IMR-90 (cell line): ENCODE measurements at regions not wholly inside any gene's neighbourhood (a gene's known extent, or its start where the extent isn't known, plus 50 kb on each side); places are given as distances from the start of the nearest gene placed in this dataset.
"Not testable (repeated sequence)": the region's sequence is repeated elsewhere in the genome, so short reads cannot be mapped to it uniquely, and the experiment has no call there.

ENCODE experiments used
- ATAC-seq: fragments of 200-7000 bp; cut with Tn5 transposase; 2 replicates; pipeline ENCODE4 v1.9.1; 2020; ENCODE audit warnings: low read depth, mild to moderate bottlenecking, moderate library complexity
- BruUV-seq: library from RNA; stranded (reverse); fragments of 400-500 nt; replicated peaks from 2 replicates; lab custom pipeline; 2021; lab: Mats Ljungman, UMichigan
- CTCF ChIA-PET: fragments of 300-600 bp; formaldehyde crosslinking; extraction: SDS; loops from one replicate; lab custom pipeline; 2021; ENCODE audit warnings: antibody characterized with exemption; lab: Yijun Ruan, JAX
- POLR2A ChIA-PET: fragments of 300-600 bp; sonication (Branson Sonifier 250); formaldehyde crosslinking; loops from one replicate; lab custom pipeline; 2022; ENCODE audit warnings: antibody characterized with exemption; ENCODE audit not compliant: unreplicated experiment; lab: Charles Lee
- DNase-seq: peaks from one replicate; pipeline ENCODE4 v3.0.0; 2013
- H2AFZ ChIP-seq: replicated peaks from 2 replicates; pipeline ENCODE3; 2013; ENCODE audit warnings: low read length, mild to moderate bottlenecking; ENCODE audit not compliant: poor library complexity
- H2AK5ac ChIP-seq: 2 replicates; pipeline ENCODE4 v1.6.1; 2013; ENCODE audit warnings: low read depth, low read length, inconsistent platforms
- H2AK9ac ChIP-seq: replicated peaks from 2 replicates; pipeline ENCODE3; 2013; ENCODE audit warnings: mild to moderate bottlenecking, low read depth, low read length, moderate library complexity; ENCODE audit not compliant: poor library complexity
- H2BK120ac ChIP-seq: 2 replicates; pipeline ENCODE4 v1.6.1; 2013; ENCODE audit warnings: low read depth, low read length, inconsistent platforms
- H2BK15ac ChIP-seq: 3 replicates; pipeline ENCODE4 v1.6.1; 2013; ENCODE audit warnings: low read depth, low read length, inconsistent platforms
- H2BK20ac ChIP-seq: 2 replicates; pipeline ENCODE4 v1.6.1; 2013; ENCODE audit warnings: low read depth, mild to moderate bottlenecking, inconsistent platforms, low read length, moderate library complexity
- H2BK5ac ChIP-seq: 2 replicates; pipeline ENCODE4 v1.6.1; 2013; ENCODE audit warnings: mild to moderate bottlenecking, low read depth, low read length, inconsistent platforms; ENCODE audit not compliant: poor library complexity, severe bottlenecking
- H3K14ac ChIP-seq: replicated peaks from 2 replicates; pipeline ENCODE4 v1.6.1; 2013; ENCODE audit warnings: low read depth, low read length, inconsistent platforms
- H3K18ac ChIP-seq: 2 replicates; pipeline ENCODE4 v1.6.1; 2013; ENCODE audit warnings: low read depth, low read length, control low read depth
- H3K23ac ChIP-seq: 2 replicates; pipeline ENCODE4 v1.6.1; 2013; ENCODE audit warnings: low read depth, low read length, inconsistent platforms
- H3K27ac ChIP-seq: 2 replicates; pipeline ENCODE4 v1.5.1; 2013; ENCODE audit warnings: mild to moderate bottlenecking, control low read depth, low read length; ENCODE audit not compliant: insufficient read depth
- H3K27me3 ChIP-seq: 2 replicates; pipeline ENCODE4 v1.6.1; 2013; ENCODE audit warnings: low read length; ENCODE audit not compliant: control insufficient read depth, insufficient read depth
- H3K36me3 ChIP-seq: 2 replicates; pipeline ENCODE4 v1.6.1; 2013; ENCODE audit warnings: low read length, mixed read lengths; ENCODE audit not compliant: control insufficient read depth, insufficient read depth
- H3K4ac ChIP-seq: 2 replicates; pipeline ENCODE4 v1.6.1; 2013; ENCODE audit warnings: low read depth, low read length, inconsistent platforms
- H3K4me1 ChIP-seq: 2 replicates; pipeline ENCODE4 v1.6.1; 2013; ENCODE audit warnings: low read length, mixed read lengths; ENCODE audit not compliant: control insufficient read depth, insufficient read depth
- H3K4me2 ChIP-seq: 2 replicates; pipeline ENCODE4 v1.6.1; 2013; ENCODE audit warnings: low read depth, mild to moderate bottlenecking, control low read depth, low read length, moderate library complexity
- H3K4me3 ChIP-seq: 2 replicates; pipeline ENCODE4 v1.5.1; 2013; ENCODE audit warnings: low read depth, mild to moderate bottlenecking, control low read depth, low read length, moderate library complexity; ENCODE audit not compliant: insufficient read depth
- H3K56ac ChIP-seq: 2 replicates; pipeline ENCODE4 v1.6.1; 2013; ENCODE audit warnings: low read length, inconsistent platforms; ENCODE audit not compliant: insufficient read depth; ENCODE audit errors: extremely low read depth
- H3K79me1 ChIP-seq, 2 experiments: 2 replicates each; pipeline ENCODE4 v1.6.1; 2013; ENCODE audit warnings: low read length in 2 of 2, inconsistent platforms in 1 of 2, low read depth in 1 of 2
- H3K9ac ChIP-seq: 2 replicates; pipeline ENCODE4 v1.6.1; 2013; ENCODE audit warnings: low read depth, low read length, control low read depth
- H3K9me1 ChIP-seq: 2 replicates; pipeline ENCODE4 v1.6.1; 2013; ENCODE audit warnings: low read length, inconsistent platforms; ENCODE audit not compliant: insufficient read depth
- H3K9me3 ChIP-seq: 2 replicates; pipeline ENCODE4 v1.6.1; 2013; ENCODE audit warnings: low read length; ENCODE audit not compliant: control insufficient read depth, insufficient read depth
- H4K20me1 ChIP-seq: 2 replicates; pipeline ENCODE4 v1.6.1; 2013; ENCODE audit warnings: low read length, inconsistent platforms; ENCODE audit not compliant: insufficient read depth
- H4K5ac ChIP-seq: 2 replicates; pipeline ENCODE4 v1.6.1; 2013; ENCODE audit warnings: mild to moderate bottlenecking, low read depth, low read length, control low read depth
- H4K8ac ChIP-seq, 2 experiments: 2 replicates each; pipeline ENCODE4 v1.6.1; 2013; ENCODE audit warnings: low read depth in 2 of 2, low read length in 2 of 2, control low read depth in 1 of 2, inconsistent platforms in 1 of 2
- H4K91ac ChIP-seq: 2 replicates; pipeline ENCODE4 v1.6.1; 2013; ENCODE audit warnings: low read depth, low read length, inconsistent platforms; ENCODE audit not compliant: insufficient read depth
- WGBS, 2 experiments: methylation state at CpG; one replicate each; pipeline versions ENCODE4 v1.1.5 to v1.1.7; 2013; ENCODE audit warnings: missing lambda C conversion rate in 2 of 2; ENCODE audit not compliant: insufficient read length in 1 of 2; ENCODE audit errors: extremely low coverage in 2 of 2; 5-methylcytosine and 5-hydroxymethylcytosine counted together
- dilution Hi-C: fragments of 300-500 bp; cut with HindIII; formaldehyde crosslinking; loops from one replicate; pipeline ENCODE4 v1.14.3; 2018; ENCODE audit warnings: low sequenced_read_pairs; ENCODE audit not compliant: unreplicated experiment
- in situ Hi-C: fragments of 300-500 bp; cut with MboI; formaldehyde crosslinking; loops from 3 replicates; pipeline ENCODE4 v1.14.3; 2019; ENCODE audit warnings: low sequenced_read_pairs, inconsistent platforms, mixed read lengths
- intact Hi-C: fragments of 100-400 bp; cut with micrococcal nuclease; formaldehyde crosslinking; loops from 2 replicates; pipeline ENCODE4 v1.10.0; 2022

- H3K27me3 ChIP-seq, H3K9ac ChIP-seq, H3K4me1 ChIP-seq, ATAC-seq, H2AK9ac ChIP-seq, H2AK5ac ChIP-seq, H3K4me2 ChIP-seq, H3K9me1 ChIP-seq, dilution Hi-C loops, H2BK20ac ChIP-seq, H2BK5ac ChIP-seq, H3K14ac ChIP-seq, H2BK120ac ChIP-seq, H3K36me3 ChIP-seq, H3K23ac ChIP-seq, H4K5ac ChIP-seq, H3K27ac ChIP-seq, H4K8ac ChIP-seq, H4K20me1 ChIP-seq, H3K4me3 ChIP-seq, H3K4ac ChIP-seq, H3K18ac ChIP-seq, DNase-seq, BruUV-seq, H2AFZ ChIP-seq, POLR2A ChIA-PET, H4K91ac ChIP-seq, H2BK15ac ChIP-seq, H3K79me1 ChIP-seq, H3K56ac ChIP-seq, intact Hi-C loops, H3K9me3 ChIP-seq, in situ Hi-C loops: not testable (repeated sequence)
- WGBS, 2 experiments = no CpG with 5 or more reads among the region's 1 CpG
- CTCF ChIA-PET = interaction anchor here (0.5 kb wide), 1 partner anchor 88 kb away, joined by 3 read pairs; no protein-coding TSS in a partner anchor
These were observed 53.7 kb upstream of the DENND1B start for GRCh38 chr1:197829011-197829410.
